Heart left ventricle (tissue), 13 donors: ENCODE measurements at regions not wholly inside any gene's neighbourhood (a gene's known extent, or its start where the extent isn't known, plus 50 kb on each side); places are given as distances from the start of the nearest gene placed in this dataset.

ENCODE experiments used
- CTCF ChIP-seq, 12 donors: fragments of 200-600 bp; sonication (generic) in 4 of 12; IDR thresholded peaks; one replicate each; pipeline versions ENCODE4 v1.5.0 to v1.8.0; 2018 to 2022; ENCODE audit warnings: antibody characterized with exemption in 12 of 12, mild to moderate bottlenecking in 5 of 12
- POLR2A ChIP-seq, 2 donors: fragments of 450-650 bp; IDR thresholded peaks; one replicate each; pipeline ENCODE4 v1.6.1; 2017; ENCODE audit warnings: antibody characterized with exemption in 2 of 2, mild to moderate bottlenecking in 2 of 2, moderate library complexity in 2 of 2
- donor health status: ischemic (EF 13 %, LVEDD 7.1; RV severe dilation, severe dysfunction).
- donor health status: DM: no; HTN: yes; CAD: no.
- donor health status: DM: no; HTN: no; CAD: no.
- donor health status: ischemic (EF 25% LVEDD 6.9; RV normal size, moderate dysfunction).
- donor health status: ischemic (EF 25% LVEDD 5.7; RV mildly dilated, moderate dysfunction).
- donor health status: ischemic (EF 35%, LVEDD 5.7; RV mildly dilated, moderate dysfunction).
- donor health status: nonischemic (EF 11% LVEDD 7.7; RV severe dilation, severe dysfunction).
- donor health status: DM: yes; HTN: yes; CAD: no.
- donor health status: PGD.
- donor health status: ischemic (EF 29% LVEDD 5.4; RV normal size, mild dysfunction).
- donor health status: nonischemic (EF 23%, LVEDD 6.1; RV moderate dilation, normal function).

- TF ChIP-seq POLR2A (IDR thresholded peaks at IDR 0.05) (no peak), CTCF (IDR thresholded peaks at IDR 0.05) (no peak)
Observed at GRCh38 chr10:70997236-70997635, 108.9 kb upstream of the PCBD1 start.
